ENCODE measurements at regions not wholly inside any gene's neighbourhood (a gene's known extent, or its start where the extent isn't known, plus 50 kb on each side); places are given as distances from the start of the nearest gene placed in this dataset.
"Not testable (repeated sequence)": the region's sequence is repeated elsewhere in the genome, so short reads cannot be mapped to it uniquely, and the experiment has no call there.

- TF ChIP-seq EZH2 (IDR thresholded peaks at IDR 0.05; ENCODE audit: borderline replicate concordance, insufficient read depth, low read depth, low read length, poor library complexity, severe bottlenecking): no peak
- TF ChIP-seq, protein P1, sequence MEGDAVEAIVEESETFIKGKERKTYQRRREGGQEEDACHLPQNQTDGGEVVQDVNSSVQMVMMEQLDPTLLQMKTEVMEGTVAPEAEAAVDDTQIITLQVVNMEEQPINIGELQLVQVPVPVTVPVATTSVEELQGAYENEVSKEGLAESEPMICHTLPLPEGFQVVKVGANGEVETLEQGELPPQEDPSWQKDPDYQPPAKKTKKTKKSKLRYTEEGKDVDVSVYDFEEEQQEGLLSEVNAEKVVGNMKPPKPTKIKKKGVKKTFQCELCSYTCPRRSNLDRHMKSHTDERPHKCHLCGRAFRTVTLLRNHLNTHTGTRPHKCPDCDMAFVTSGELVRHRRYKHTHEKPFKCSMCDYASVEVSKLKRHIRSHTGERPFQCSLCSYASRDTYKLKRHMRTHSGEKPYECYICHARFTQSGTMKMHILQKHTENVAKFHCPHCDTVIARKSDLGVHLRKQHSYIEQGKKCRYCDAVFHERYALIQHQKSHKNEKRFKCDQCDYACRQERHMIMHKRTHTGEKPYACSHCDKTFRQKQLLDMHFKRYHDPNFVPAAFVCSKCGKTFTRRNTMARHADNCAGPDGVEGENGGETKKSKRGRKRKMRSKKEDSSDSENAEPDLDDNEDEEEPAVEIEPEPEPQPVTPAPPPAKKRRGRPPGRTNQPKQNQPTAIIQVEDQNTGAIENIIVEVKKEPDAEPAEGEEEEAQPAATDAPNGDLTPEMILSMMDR (IDR thresholded peaks at IDR 0.05): no peak
- Histone ChIP-seq H3K4me1 (ENCODE audit: control insufficient read depth in 2 of 2, insufficient read depth in 2 of 2, low read length in 2 of 2) (no peaks in the 10 kb centered on the region), H3K27ac (ENCODE audit: low read length in 2 of 2) (no peak overlapping the region), H3K27me3 (replicated peaks in 1 of 4; ENCODE audit: control extremely low read depth in 1 of 4, control insufficient read depth in 3 of 4, insufficient read depth in 4 of 4, low read length in 3 of 4) (no peaks in the 10 kb centered on the region), H3K79me2 (ENCODE audit: control insufficient read depth, insufficient read depth, low read length) (no peaks in the 10 kb centered on the region), H3K4me2 (replicated peaks; ENCODE audit: low read depth, low read length, poor library complexity, severe bottlenecking) (no peak overlapping the region), H3K36me3 (replicated peaks in 1 of 2; ENCODE audit: control extremely low read depth in 1 of 2, control insufficient read depth in 1 of 2, extremely low read depth in 1 of 2, insufficient read depth in 2 of 2, low read length in 1 of 2) (no peaks in the 10 kb centered on the region), H4K20me1 (ENCODE audit: control insufficient read depth, insufficient read depth, low read length, poor library complexity, severe bottlenecking) (no peaks in the 10 kb centered on the region), H2AFZ (ENCODE audit: insufficient read depth, low read depth, low read length, poor library complexity, severe bottlenecking) (no peak overlapping the region), H3K4me3 (ENCODE audit: control extremely low read depth in 1 of 5, extremely low read depth in 1 of 5, insufficient read depth in 1 of 5, low read depth in 2 of 5, low read length in 4 of 5) (no peak overlapping the region), H3K9ac (ENCODE audit: low read length) (no peak overlapping the region), H3K9me3 (ENCODE audit: control extremely low read depth in 1 of 3, control insufficient read depth in 2 of 3, insufficient read depth in 1 of 3, low read length in 2 of 3) (no peaks in the 10 kb centered on the region)
- Mint-ChIP-seq H3K9me3 (ENCODE audit: insufficient read depth) (no peaks in the 10 kb centered on the region), H3K4me1 (no peaks in the 10 kb centered on the region), H3K27ac (no peak overlapping the region), H3K27me3 (no peaks in the 10 kb centered on the region), H3K4me3 (no peak overlapping the region)
- intact Hi-C loops (cut with micrococcal nuclease): no loop called here
- DNase-seq (no peak), ATAC-seq (ENCODE audit: low read depth) (no peak)
- WGBS (ENCODE audit: insufficient coverage): no CpG with 5 or more reads among the region's 4 CpGs
- CTCF ChIA-PET: no interaction called here
- POLR2A ChIA-PET: no interaction called here
Measured at GRCh38 chr5:120344181-120344580, 119.9 kb upstream of the PRR16 start.

DNA sequence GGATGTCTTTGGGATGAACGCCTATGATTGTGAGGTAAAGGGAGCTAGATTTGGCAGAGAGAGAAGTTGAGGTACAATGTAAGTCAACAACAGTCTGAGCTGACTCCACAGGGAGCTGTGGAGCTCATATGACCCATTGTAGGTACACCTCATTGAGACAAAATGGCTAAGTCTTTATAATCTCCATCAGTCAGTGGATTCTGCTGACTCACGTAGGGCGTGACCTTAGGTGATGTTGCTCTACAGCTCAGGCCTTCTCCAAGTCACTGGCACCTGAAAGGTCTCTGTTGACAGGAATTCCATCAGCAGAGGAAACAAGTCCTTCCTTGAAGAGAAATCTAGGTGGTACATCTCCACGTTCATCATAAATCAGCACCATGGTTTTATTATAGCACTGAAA, 118.2 kb upstream of the PRR16 start:
- Histone ChIP-seq H3K27me3 (replicated peaks in 1 of 4; ENCODE audit: control extremely low read depth in 1 of 4, control insufficient read depth in 3 of 4, insufficient read depth in 4 of 4, low read length in 3 of 4) (no peaks in the 10 kb centered on the region), H3K4me1 (ENCODE audit: control insufficient read depth in 2 of 2, insufficient read depth in 2 of 2, low read length in 2 of 2) (no peaks in the 10 kb centered on the region), H3K9me3 (ENCODE audit: control extremely low read depth in 1 of 3, control insufficient read depth in 2 of 3, insufficient read depth in 1 of 3, low read length in 2 of 3) (peaks cover 0 to 2% (median 0%) of the 10 kb centered on the region in 3 donors), H3K4me3 (ENCODE audit: control extremely low read depth in 1 of 5, extremely low read depth in 1 of 5, insufficient read depth in 1 of 5, low read depth in 2 of 5, low read length in 4 of 5) (no peak overlapping the region), H3K36me3 (replicated peaks in 1 of 2; ENCODE audit: control extremely low read depth in 1 of 2, control insufficient read depth in 1 of 2, extremely low read depth in 1 of 2, insufficient read depth in 2 of 2, low read length in 1 of 2) (no peaks in the 10 kb centered on the region), H2AFZ (ENCODE audit: insufficient read depth, low read depth, low read length, poor library complexity, severe bottlenecking) (no peak overlapping the region), H3K27ac (ENCODE audit: low read length in 2 of 2) (no peak overlapping the region), H3K79me2 (ENCODE audit: control insufficient read depth, insufficient read depth, low read length) (no peaks in the 10 kb centered on the region), H3K9ac (ENCODE audit: low read length) (no peak overlapping the region), H4K20me1 (ENCODE audit: control insufficient read depth, insufficient read depth, low read length, poor library complexity, severe bottlenecking) (no peaks in the 10 kb centered on the region), H3K4me2 (replicated peaks; ENCODE audit: low read depth, low read length, poor library complexity, severe bottlenecking) (no peak overlapping the region)
- Mint-ChIP-seq H3K9me3 (ENCODE audit: insufficient read depth) (no peaks in the 10 kb centered on the region), H3K4me1 (no peaks in the 10 kb centered on the region), H3K27me3 (no peaks in the 10 kb centered on the region), H3K27ac (no peak overlapping the region), H3K4me3 (no peak overlapping the region)
- no peak for TF ChIP-seq EZH2 (IDR thresholded peaks at IDR 0.05; ENCODE audit: borderline replicate concordance, insufficient read depth, low read depth, low read length, poor library complexity, severe bottlenecking)
- TF ChIP-seq, protein P1 (IDR thresholded peaks at IDR 0.05): no peak
- POLR2A ChIA-PET: no interaction called here
- 89% methylated on average over 3 of the region's 4 CpGs for WGBS (ENCODE audit: insufficient coverage)
- CTCF ChIA-PET: no interaction called here
- ATAC-seq (ENCODE audit: low read depth) (no peak), DNase-seq (no peak)
- intact Hi-C loops (cut with micrococcal nuclease): no loop called here

DNA sequence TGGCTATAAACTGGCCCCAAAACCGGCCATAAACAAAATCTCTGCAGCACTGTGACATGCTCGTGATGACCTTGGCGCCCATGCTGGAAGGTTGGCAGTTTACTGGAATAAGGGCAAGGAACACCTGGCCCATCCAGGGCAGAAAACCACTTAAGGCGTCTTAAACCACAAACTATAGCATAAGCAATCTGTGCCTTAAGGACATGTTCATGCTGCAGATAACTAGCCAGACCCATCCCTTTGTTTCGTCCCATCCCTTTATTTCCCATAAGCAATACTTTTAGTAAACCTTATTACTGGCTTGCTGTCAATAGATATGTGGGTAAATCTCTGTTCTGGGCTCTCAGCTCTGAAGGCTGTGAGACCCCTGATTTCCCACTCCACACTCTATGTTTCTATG, 113.0 kb upstream of the PRR16 start:
- H2AFZ ChIP-seq (ENCODE audit: insufficient read depth, low read depth, low read length, poor library complexity, severe bottlenecking); DNase-seq; H3K4me1 ChIP-seq (ENCODE audit: control insufficient read depth in 2 of 2, insufficient read depth in 2 of 2, low read length in 2 of 2); H3K4me1 Mint-ChIP-seq; H3K9ac ChIP-seq (ENCODE audit: low read length); H3K79me2 ChIP-seq (ENCODE audit: control insufficient read depth, insufficient read depth, low read length); H3K27me3 Mint-ChIP-seq; ATAC-seq (ENCODE audit: low read depth); H3K4me3 ChIP-seq (ENCODE audit: control extremely low read depth in 1 of 5, extremely low read depth in 1 of 5, insufficient read depth in 1 of 5, low read depth in 2 of 5, low read length in 4 of 5); H3K4me3 Mint-ChIP-seq; H3K9me3 ChIP-seq (ENCODE audit: control extremely low read depth in 1 of 3, control insufficient read depth in 2 of 3, insufficient read depth in 1 of 3, low read length in 2 of 3); H3K4me2 ChIP-seq (replicated peaks; ENCODE audit: low read depth, low read length, poor library complexity, severe bottlenecking); H3K27ac Mint-ChIP-seq; H3K27ac ChIP-seq (ENCODE audit: low read length in 2 of 2); CTCF ChIA-PET; H3K36me3 ChIP-seq (replicated peaks in 1 of 2; ENCODE audit: control extremely low read depth in 1 of 2, control insufficient read depth in 1 of 2, extremely low read depth in 1 of 2, insufficient read depth in 2 of 2, low read length in 1 of 2); H3K27me3 ChIP-seq (replicated peaks in 1 of 4; ENCODE audit: control extremely low read depth in 1 of 4, control insufficient read depth in 3 of 4, insufficient read depth in 4 of 4, low read length in 3 of 4); POLR2A ChIA-PET; H4K20me1 ChIP-seq (ENCODE audit: control insufficient read depth, insufficient read depth, low read length, poor library complexity, severe bottlenecking); H3K9me3 Mint-ChIP-seq (ENCODE audit: insufficient read depth); intact Hi-C loops (cut with micrococcal nuclease): not testable (repeated sequence)
- WGBS (ENCODE audit: insufficient coverage): 100% methylated on average over 2 of the region's 5 CpGs

Measured in B cell (primary cell).